NCI-H446 (cell line): ENCODE measurements at regions not wholly inside any gene's neighbourhood (a gene's known extent, or its start where the extent isn't known, plus 50 kb on each side); places are given as distances from the start of the nearest gene placed in this dataset.
A peak's percentile ranks its signal among the peaks of the same experiment; 100 is the strongest.
"Not testable (repeated sequence)": the region's sequence is repeated elsewhere in the genome, so short reads cannot be mapped to it uniquely, and the experiment has no call there.

Experiments
- DNase-seq, 2 experiments: peaks; one replicate each; lab custom pipeline; 2025; lab: John Stamatoyannopoulos, UW

GRCh38 chr16:85202631-85203461 lies 90.6 kb upstream of the CIBAR2 start:
- peak in 1 of 2 experiments; percentile 75 for DNase-seq

- DNase-seq, result no peak
Observed at GRCh38 chr16:85203462-85203813, 91.2 kb upstream of the CIBAR2 start.

GRCh38 chr16:85204242-85205010 lies 92.2 kb upstream of the CIBAR2 start:
- no peak for DNase-seq

GRCh38 chr16:85205257-85205656 lies 93.0 kb upstream of the CIBAR2 start:
- not testable (repeated sequence) for DNase-seq

- peak in 1 of 2 experiments; percentile 36 for DNase-seq
Observed at GRCh38 chr16:85205747-85206471, 93.6 kb upstream of the CIBAR2 start.

- peak; percentile 74 to 86 for DNase-seq
Observed at GRCh38 chr16:85206472-85207356, 94.4 kb upstream of the CIBAR2 start.

- no peak for DNase-seq
Observed at GRCh38 chr16:85207357-85207921, 95.2 kb upstream of the CIBAR2 start.

- DNase-seq, result no peak
Observed at GRCh38 chr16:85208181-85208580, 95.9 kb upstream of the CIBAR2 start.

- no peak for DNase-seq
Observed at GRCh38 chr16:85208643-85209520, 96.6 kb upstream of the CIBAR2 start.

- DNase-seq, result no peak
Observed at GRCh38 chr16:85209526-85210121, 97.4 kb upstream of the CIBAR2 start.

- no peak for DNase-seq
Observed at GRCh38 chr16:85210423-85211169, 98.3 kb upstream of the CIBAR2 start.

GRCh38 chr16:85211271-85211801 lies 99.1 kb upstream of the CIBAR2 start:
- DNase-seq, result no peak

- no peak for DNase-seq
Observed at GRCh38 chr16:85213926-85214675, 101.8 kb upstream of the CIBAR2 start.

GRCh38 chr16:85215478-85216118 lies 103.3 kb upstream of the CIBAR2 start:
- no peak for DNase-seq

- no peak for DNase-seq
Observed at GRCh38 chr16:85216522-85217375, 104.5 kb upstream of the CIBAR2 start.

- peak; percentile 85 to 93 for DNase-seq
Observed at GRCh38 chr16:85220125-85220839, 108.0 kb upstream of the CIBAR2 start.
